Stimulated activated naive CD4-positive, alpha-beta T cell (primary cell): ENCODE measurements at regions not wholly inside any gene's neighbourhood (a gene's known extent, or its start where the extent isn't known, plus 50 kb on each side); places are given as distances from the start of the nearest gene placed in this dataset.

Experiments used
- DNase-seq, 6 experiments: peaks; one replicate each; lab custom pipeline; 2025; lab: John Stamatoyannopoulos, UW

DNA sequence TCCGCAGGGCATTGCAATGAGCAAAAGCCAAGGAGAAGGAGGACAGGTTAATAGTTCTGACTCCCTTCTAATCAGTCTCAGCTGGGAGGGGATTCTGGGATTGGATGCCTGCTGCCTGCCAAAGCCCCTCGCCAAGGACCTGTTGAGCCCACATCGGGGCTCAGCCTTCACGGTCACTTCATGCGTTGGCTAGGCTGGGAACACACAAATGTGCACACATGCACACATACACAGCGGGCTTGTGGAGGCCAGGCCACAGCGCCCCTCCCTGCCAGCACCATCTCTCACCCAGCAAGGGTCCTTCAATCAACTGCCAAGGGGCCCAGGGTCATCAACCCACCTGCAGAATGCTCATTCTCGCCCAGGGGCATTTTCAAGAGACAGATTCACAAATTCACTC is 113.9 kb downstream of the C5orf15 start:
- no peak for DNase-seq

GRCh38 chr5:133853646-133854365 is 114.6 kb downstream of the C5orf15 start:
- DNase-seq: no peak

- no peak for DNase-seq
Observed at GRCh38 chr5:133851521-133851920, 116.9 kb downstream of the C5orf15 start.

DNA sequence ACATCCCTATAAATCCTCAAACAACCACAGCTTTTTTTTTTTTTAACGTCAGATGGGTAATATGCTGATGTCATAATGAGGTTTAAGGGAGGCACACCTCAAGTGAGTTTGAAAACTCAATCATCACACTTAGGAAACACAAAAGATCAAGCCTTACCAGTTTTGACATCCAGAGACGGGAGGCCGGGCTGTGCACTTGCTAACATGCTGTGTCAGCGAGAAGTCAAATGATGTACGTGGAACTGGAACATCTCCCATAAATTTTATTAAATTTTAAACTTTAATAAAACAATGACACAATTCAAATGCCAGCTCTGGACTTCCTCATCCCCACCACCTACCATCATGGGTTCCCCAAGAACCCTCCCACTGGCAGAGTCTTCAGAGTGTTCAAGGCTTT is 117.6 kb downstream of the C5orf15 start:
- no peak for DNase-seq

GRCh38 chr5:133849116-133849515 is 119.3 kb downstream of the C5orf15 start:
- DNase-seq: no peak

DNA sequence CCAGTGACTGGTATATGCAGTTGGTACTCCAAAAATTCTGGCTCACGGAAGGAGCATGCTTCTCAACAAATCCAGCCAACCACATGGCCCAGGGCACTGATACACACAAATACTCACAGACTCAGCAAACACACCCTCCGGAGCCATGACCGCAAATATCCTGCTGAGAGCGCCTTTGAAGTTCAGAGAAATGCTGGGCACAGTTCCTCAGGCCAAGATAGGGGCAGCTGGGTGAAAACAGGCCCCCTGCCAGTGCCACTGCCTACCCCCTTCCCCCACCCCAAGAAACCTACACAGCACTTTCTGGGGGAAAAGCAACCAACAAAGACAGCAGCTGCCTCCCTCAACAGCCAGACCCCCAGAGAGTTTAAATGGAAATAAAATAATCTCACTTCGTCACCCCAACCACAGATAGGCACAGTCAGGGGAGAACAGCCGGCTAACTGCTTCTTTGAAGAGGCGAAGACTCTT is 120.0 kb downstream of the C5orf15 start:
- no peak for DNase-seq

DNA sequence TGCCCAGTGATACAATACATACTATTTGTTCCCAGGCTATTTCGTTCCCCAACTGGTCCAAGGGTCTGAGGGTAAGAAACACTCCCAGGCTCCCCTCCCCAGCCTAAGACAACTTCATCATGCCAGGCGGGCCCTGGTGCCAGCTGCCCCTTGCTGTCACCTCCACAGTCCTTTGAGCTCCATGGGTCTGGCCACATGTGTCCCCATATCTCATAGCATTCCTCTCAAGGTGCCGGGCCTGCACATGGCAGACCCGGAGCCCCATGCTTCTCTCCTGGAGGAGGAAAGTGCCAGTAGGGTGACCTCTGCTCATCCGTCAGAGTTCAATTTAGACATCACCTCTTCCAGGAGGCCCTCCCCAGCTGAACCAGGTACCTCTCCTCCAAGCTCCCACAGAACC is 120.5 kb downstream of the C5orf15 start:
- DNase-seq: no peak

- no peak for DNase-seq
Observed at GRCh38 chr5:133847301-133847700, 121.1 kb downstream of the C5orf15 start.

DNA sequence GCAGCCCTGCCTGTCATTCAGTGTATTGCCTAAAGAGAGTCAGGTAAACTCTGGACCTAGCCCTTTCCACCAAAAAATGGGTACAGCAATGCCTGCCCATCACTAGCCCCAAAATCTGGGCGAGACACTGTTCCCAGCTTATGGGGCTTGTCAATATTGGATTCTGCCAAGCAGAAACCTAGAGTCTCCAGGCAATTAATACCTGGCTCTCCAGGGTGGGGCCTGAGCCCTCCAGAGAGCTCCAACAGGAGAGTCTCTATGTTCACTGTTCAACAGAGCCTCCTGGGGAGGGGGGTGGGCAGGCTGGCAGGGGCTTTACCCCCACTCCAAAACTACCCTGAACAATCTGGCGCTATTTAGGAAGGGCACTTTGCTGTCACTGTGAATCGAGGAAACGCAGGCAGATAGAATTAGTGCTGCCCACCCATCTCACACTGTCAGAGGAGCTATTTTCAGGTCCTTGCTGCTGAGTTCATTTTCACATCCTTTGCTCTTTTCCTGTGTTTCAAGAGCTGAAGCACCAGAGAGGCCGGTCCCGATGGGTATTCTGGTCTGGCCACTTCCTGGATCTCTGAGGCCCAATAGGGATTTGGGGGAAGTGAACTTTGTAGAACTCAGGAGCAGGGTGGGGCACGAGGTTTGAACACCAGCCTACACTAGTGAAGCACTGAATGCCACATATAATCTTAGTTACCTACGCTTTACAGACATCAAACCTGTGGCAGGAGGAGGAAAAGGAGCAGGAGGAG is 121.8 kb downstream of the C5orf15 start:
- DNase-seq: no peak

- no peak for DNase-seq
Observed at GRCh38 chr5:133845271-133845670, 123.2 kb downstream of the C5orf15 start.

GRCh38 chr5:133844836-133845235 is 123.6 kb downstream of the C5orf15 start:
- no peak for DNase-seq

DNA sequence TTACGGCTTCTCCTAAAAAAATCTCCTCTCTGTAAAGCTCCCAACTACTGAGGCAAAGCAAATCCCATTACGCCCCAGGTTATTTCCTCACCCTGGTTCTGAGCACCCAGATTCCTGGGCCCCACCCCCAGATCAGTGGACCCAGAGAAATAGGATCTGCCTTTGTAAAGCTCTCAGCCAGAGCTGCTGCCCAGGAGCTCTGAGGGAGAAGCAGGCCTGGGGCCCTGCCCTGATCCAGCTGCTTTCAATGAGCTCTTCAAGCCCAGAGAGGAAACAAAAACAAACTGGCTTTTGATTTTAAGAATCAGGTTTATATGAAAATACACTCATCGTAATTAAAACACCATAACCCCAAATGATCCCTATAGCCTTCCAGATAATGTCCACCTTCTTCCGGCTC is 124.5 kb downstream of the C5orf15 start:
- DNase-seq: no peak

DNA sequence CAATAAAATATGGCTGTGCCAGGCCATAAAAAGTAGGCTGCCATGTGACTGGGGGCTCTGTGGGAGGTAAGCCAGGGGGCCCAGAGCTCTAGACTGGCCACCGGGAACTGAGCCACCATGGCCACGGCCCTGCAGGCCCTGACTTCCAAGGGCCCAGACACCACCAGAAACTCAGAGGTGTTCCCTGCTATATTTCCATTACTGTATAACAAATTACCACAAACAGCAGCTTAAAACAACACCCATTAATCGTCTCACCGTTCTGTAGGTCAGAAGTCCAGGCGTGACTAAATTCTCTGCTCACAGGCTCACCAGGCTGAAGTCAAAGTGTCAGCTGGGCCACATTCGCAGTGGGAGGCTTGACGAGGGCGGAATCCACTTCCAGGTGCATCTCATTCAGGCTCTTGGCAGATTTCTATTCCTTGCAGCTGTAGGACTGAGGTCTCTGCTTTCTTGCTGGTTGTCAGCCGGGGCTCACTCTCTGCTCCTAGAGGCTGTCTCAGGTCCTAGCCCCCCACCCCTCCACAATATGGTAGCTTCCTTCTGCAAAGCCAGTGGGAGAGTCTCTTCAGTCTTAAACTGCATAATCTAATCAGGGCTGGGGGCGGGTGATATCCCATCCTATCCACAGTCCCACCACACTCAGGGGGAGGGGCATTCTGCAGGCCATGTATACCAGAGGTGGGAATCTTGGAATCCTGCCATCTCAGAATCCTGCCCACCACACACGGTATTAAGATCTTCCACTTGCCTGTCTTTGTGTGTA is 125.4 kb downstream of the C5orf15 start:
- DNase-seq: no peak

DNA sequence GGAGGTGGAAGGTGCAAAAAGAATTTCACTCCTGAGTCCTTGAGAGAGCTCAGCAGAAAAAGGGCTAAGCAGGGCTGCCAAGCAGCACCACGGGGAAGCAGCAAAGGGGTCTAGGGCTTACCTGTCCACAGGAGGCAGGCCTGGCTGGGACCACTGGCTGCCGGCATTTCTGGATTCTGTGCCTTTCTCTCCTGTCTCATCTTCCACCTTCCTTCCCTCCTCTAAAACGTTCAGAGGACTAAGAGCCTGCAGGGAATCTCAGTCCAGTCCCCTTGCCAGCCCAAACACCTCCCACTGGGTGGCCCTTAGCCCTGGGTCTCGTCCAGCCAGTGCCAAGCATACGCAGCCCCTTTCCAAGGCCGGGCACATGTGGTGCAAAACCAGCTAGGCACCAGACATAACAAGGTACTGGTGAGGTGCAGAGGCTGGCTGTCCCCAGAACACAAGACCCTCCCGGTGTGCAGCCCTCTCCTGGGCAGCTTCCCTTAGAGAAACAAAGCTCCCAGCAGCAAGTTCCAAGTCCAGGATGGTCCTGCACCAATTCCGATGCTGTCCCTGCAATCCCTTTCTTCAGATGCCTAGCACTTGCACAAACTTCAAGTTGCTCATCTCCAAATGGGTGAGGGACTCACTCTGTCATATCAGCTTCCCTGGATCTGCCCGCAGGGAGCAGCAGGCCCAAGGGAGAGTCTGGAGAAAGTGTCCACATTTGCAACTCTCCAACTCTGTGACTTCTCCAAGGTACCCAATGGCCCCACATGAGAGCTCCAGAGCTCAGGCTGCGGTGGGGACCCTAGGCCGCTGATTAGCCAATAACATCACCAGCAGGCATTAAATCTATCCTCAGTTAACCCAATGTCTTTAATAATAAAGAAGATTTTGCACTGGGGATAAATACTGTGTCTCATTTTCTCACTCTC is 126.3 kb downstream of the C5orf15 start:
- DNase-seq: no peak

- DNase-seq: no peak
Observed at GRCh38 chr5:133840168-133840567, 128.3 kb downstream of the C5orf15 start.

GRCh38 chr5:133839721-133840120 is 128.7 kb downstream of the C5orf15 start:
- DNase-seq: no peak

DNA sequence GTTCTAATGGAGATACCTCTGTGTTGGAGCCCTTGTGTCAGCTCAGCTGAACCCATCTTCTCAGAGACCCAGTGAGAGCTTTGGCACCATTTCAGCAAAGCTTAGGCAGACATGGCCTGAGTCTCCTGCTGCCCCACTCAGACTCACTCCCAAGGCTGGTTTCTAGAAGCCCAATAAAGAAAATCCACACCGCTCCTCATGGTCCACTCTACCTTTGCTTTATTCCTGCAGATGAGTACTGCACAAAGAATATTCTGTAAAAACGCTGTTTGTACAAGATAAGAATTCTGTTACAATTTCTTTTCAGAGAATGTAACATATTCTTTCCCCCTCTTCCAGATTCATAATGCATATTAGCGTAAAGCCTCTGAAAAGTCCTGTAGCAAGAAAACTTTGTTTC is 129.3 kb downstream of the C5orf15 start:
- DNase-seq: no peak

GRCh38 chr5:133838286-133838685 is 130.1 kb downstream of the C5orf15 start:
- no peak for DNase-seq

DNA sequence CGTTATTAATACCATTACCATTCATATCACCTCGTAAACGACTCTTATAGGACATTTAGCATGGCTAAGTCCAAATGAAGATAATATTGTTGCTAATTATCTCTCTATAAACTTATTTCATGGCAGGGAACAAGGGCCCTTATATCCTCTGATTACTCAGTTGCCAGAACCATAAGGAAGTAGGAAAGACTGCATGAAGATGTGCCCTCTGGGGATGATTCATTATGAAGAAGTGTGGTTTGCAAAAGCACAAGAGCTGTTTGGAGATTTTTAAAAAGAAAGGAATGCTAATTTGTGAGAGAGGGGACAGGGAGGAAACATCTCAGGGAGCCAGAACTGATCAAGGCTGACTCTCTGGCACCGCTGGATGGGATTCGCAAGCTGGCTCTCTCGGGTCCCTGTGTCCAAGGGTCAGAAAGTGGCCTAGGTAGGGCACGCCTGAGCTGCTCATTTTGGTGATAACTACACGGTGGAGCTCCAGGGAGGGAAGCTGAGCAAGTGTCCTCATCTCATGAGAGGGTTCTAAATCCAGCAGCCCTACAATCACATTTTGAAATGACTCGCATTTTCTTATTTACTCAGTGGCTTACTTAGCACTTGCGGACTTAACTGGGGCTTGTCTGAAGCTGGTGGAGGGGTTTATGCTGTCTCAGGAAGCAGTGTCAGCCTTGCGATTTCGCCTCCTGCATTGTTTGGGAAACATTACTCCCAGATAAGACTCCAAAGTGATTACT is 136.8 kb downstream of the C5orf15 start:
- no peak for DNase-seq

DNA sequence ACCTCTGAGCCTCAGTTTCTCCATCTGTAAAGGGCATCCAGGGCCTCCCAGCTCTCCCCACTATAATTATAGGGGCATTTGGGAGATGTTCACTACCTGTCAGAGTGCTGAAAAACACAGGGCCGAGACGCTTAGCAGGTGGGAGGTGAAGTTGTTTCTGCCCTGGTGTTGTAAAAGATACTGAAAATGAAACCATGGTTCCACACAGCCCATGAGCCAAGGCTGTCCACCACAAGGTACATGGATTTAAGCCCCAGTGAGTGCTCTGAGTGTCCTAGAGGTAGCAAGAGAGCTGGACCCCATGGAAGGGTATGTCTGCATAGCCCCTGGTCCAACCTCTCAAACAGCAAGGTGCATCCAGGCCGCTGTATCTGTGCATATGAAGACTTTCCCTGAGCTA is 137.5 kb downstream of the C5orf15 start:
- DNase-seq: no peak

DNA sequence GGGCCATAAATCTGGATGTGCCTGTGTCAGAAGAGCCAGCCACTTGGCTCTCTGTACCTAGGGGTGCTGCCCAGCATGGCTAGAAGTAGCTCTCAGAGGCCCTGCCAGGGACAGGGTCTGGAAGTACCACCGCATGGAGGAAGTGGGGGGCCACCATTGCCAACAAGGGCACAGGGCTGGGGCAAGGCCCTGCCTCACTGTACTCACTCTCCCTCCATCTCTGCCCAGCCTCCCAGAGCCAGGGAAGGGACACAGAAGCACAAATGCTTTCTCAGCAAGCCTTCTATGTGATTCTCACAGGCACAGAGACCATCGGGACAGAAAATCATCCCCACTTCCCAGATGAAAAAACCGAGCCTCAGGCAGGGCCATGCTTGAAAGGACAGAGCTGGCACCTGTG is 138.1 kb downstream of the C5orf15 start:
- DNase-seq: no peak
